Ovary (tissue), 7 donors: ENCODE measurements at regions not wholly inside any gene's neighbourhood (a gene's known extent, or its start where the extent isn't known, plus 50 kb on each side); places are given as distances from the start of the nearest gene placed in this dataset.

Experiments
- DNase-seq, 5 donors: peaks; one replicate each; pipeline ENCODE4 v3.0.0-alpha.2; 2019 to 2020
- H3K27ac ChIP-seq, 2 donors: fragments of 200-600 bp; one replicate each; pipeline versions ENCODE4 v1.5.1 to v1.8.0; 2019 to 2022
- H3K27me3 ChIP-seq: fragments of 200-600 bp; one replicate; pipeline ENCODE4 v1.8.0; 2022
- H3K36me3 ChIP-seq: fragments of 200-600 bp; sonication (generic); one replicate; pipeline ENCODE4 v1.5.1; 2019
- H3K4me1 ChIP-seq: one replicate; pipeline ENCODE4 v1.8.1; 2013; ENCODE audit warnings: mild to moderate bottlenecking, moderate library complexity; ENCODE audit not compliant: insufficient read depth
- H3K4me3 ChIP-seq: fragments of 200-600 bp; sonication (generic); one replicate; pipeline ENCODE4 v1.5.1; 2017
- H3K9me3 ChIP-seq, 2 donors: fragments of 200-600 bp in 1 of 2; sonication (generic) in 1 of 2; one replicate each; pipeline versions ENCODE4 v1.5.1 to v1.8.1; 2013 to 2019; ENCODE audit warnings: mild to moderate bottlenecking in 1 of 2, moderate library complexity in 1 of 2
- CTCF ChIP-seq, 3 donors: fragments of 450-650 bp in 2 of 3; fragments of 200-600 bp in 1 of 3; IDR thresholded peaks; one replicate each; pipeline versions ENCODE4 v1.5.1 to v1.8.0; 2016 to 2022; ENCODE audit warnings: antibody characterized with exemption in 3 of 3, mild to moderate bottlenecking in 1 of 3
- EP300 ChIP-seq: sonication (generic); formaldehyde crosslinking; IDR thresholded peaks from one replicate; pipeline ENCODE4 v1.6.1; 2017; ENCODE audit warnings: antibody characterized with exemption
- POLR2A ChIP-seq: fragments of 450-650 bp; IDR thresholded peaks from one replicate; pipeline ENCODE4 v1.6.1; 2017; ENCODE audit warnings: antibody characterized with exemption, mild to moderate bottlenecking, moderate library complexity
- WGBS, 3 donors: extraction: QIAGEN DNeasy Blood & Tissue Kit in 1 of 3; methylation state at CpG; one replicate each; pipeline versions ENCODE4 v1.1.5 to v1.1.7; 2013 to 2017; 5-methylcytosine and 5-hydroxymethylcytosine counted together
- intact Hi-C, 4 donors: fragments of 100-400 bp; cut with DNase I; formaldehyde crosslinking; loops; one replicate each; pipeline versions ENCODE4 v1.11.0 to v1.15.1; 2022 to 2023
- donor health status: DM: no; HTN: no; CAD: no; lungs with moderate emphysema.
- donor health status: DM: no; HTN: no; CAD: no.
- donor health status: Bipolar disorder and iron deficiency.
- donor health status: DM: no; HTN: no; CAD: no.
- donor health status: DM: yes; HTN: yes; CAD: no.

- no peaks in the 10 kb centered on the region for H3K9me3 ChIP-seq
- H3K36me3 ChIP-seq: no peaks in the 10 kb centered on the region
- H3K4me3 ChIP-seq: no peak overlapping the region
- 62 to 68% (median 65%) methylated on average over 4 of the region's 4 CpGs for WGBS, 3 donors
- intact Hi-C loops: no loop called here
- H3K27me3 ChIP-seq: no peaks in the 10 kb centered on the region
- DNase-seq: no peak
- H3K27ac ChIP-seq: no peak overlapping the region
- TF ChIP-seq POLR2A (no peak), EP300 (no peak), CTCF (IDR thresholded peaks at IDR 0.05) (no peak)
- H3K4me1 ChIP-seq: no peaks in the 10 kb centered on the region
Measured at GRCh38 chr11:123260511-123261211, 65.6 kb upstream of the CLMP start.

- 63 to 66% (median 63%) methylated on average over 2 of the region's 2 CpGs for WGBS, 3 donors
- H3K4me3 ChIP-seq: no peak overlapping the region
- no peaks in the 10 kb centered on the region for H3K36me3 ChIP-seq
- H3K27me3 ChIP-seq: no peaks in the 10 kb centered on the region
- no peak overlapping the region for H3K27ac ChIP-seq
- no peaks in the 10 kb centered on the region for H3K4me1 ChIP-seq
- intact Hi-C loops: no loop called here
- TF ChIP-seq POLR2A: no peak
- TF ChIP-seq EP300: no peak
- no peak for TF ChIP-seq CTCF (IDR thresholded peaks at IDR 0.05)
- no peak for DNase-seq
- H3K9me3 ChIP-seq: no peaks in the 10 kb centered on the region
Measured at GRCh38 chr11:123258877-123259276, 63.8 kb upstream of the CLMP start.

GRCh38 chr11:123257370-123257769, 62.3 kb upstream of the CLMP start:
- H3K4me1 ChIP-seq: no peaks in the 10 kb centered on the region
- TF ChIP-seq POLR2A (no peak), CTCF (IDR thresholded peaks at IDR 0.05) (no peak), EP300 (no peak)
- H3K27me3 ChIP-seq: no peaks in the 10 kb centered on the region
- no peak overlapping the region for H3K27ac ChIP-seq
- 91 to 94% (median 91%) methylated on average over 5 of the region's 5 CpGs for WGBS, 3 donors
- intact Hi-C loops: no loop called here
- H3K4me3 ChIP-seq: no peak overlapping the region
- H3K36me3 ChIP-seq: no peaks in the 10 kb centered on the region
- DNase-seq: no peak
- H3K9me3 ChIP-seq: no peaks in the 10 kb centered on the region

GRCh38 chr11:123255909-123256308, 60.9 kb upstream of the CLMP start:
- no peak for DNase-seq
- Histone ChIP-seq H3K36me3 (no peaks in the 10 kb centered on the region), H3K9me3 (no peaks in the 10 kb centered on the region), H3K4me1 (peaks cover 2% of the 10 kb centered on the region), H3K27ac (no peak overlapping the region), H3K27me3 (no peaks in the 10 kb centered on the region), H3K4me3 (no peak overlapping the region)
- no peak for TF ChIP-seq CTCF (IDR thresholded peaks at IDR 0.05)
- TF ChIP-seq EP300: no peak
- TF ChIP-seq POLR2A: no peak
- 34 to 39% (median 35%) methylated on average over 8 of the region's 8 CpGs for WGBS, 3 donors
- intact Hi-C loops: no loop called here
